ENCODE measurements at regions not wholly inside any gene's neighbourhood (a gene's known extent, or its start where the extent isn't known, plus 50 kb on each side); places are given as distances from the start of the nearest gene placed in this dataset.

GRCh38 chr5:105952875-105953274, 1717.9 kb downstream of the EFNA5 start:
- DNase-seq = no peak

- DNase-seq = no peak
Observed at GRCh38 chr5:105947461-105947860, 1723.3 kb downstream of the EFNA5 start.

- no peak for DNase-seq
Observed at GRCh38 chr5:105945203-105945972, 1725.3 kb downstream of the EFNA5 start.

GRCh38 chr5:105940181-105940580, 1730.6 kb downstream of the EFNA5 start:
- no peak for DNase-seq

GRCh38 chr5:105934171-105934570, 1736.6 kb downstream of the EFNA5 start:
- DNase-seq = no peak

- DNase-seq = no peak
Observed at GRCh38 chr5:105931881-105932421, 1738.8 kb downstream of the EFNA5 start.

GRCh38 chr5:105929858-105930257, 1740.9 kb downstream of the EFNA5 start:
- DNase-seq = no peak

GRCh38 chr5:105924366-105924765, 1746.4 kb downstream of the EFNA5 start:
- DNase-seq = no peak

GRCh38 chr5:105922574-105922973, 1748.2 kb downstream of the EFNA5 start:
- no peak for DNase-seq

- DNase-seq = no peak
Observed at GRCh38 chr5:105922080-105922479, 1748.7 kb downstream of the EFNA5 start.

GRCh38 chr5:105917189-105917588, 1753.5 kb downstream of the EFNA5 start:
- no peak for DNase-seq

GRCh38 chr5:105907016-105907415, 1763.7 kb downstream of the EFNA5 start:
- DNase-seq = no peak

GRCh38 chr5:105905392-105905791, 1765.3 kb downstream of the EFNA5 start:
- DNase-seq = no peak

- DNase-seq = no peak
Observed at GRCh38 chr5:105903069-105903468, 1767.7 kb downstream of the EFNA5 start.

- no peak for DNase-seq
Observed at GRCh38 chr5:105899726-105900125, 1771.0 kb downstream of the EFNA5 start.

- DNase-seq = no peak
Observed at GRCh38 chr5:105898183-105898582, 1772.6 kb downstream of the EFNA5 start.

- no peak for DNase-seq
Observed at GRCh38 chr5:105885266-105885665, 1785.5 kb downstream of the EFNA5 start.

GRCh38 chr5:105882956-105883481, 1787.7 kb downstream of the EFNA5 start:
- no peak for DNase-seq

- DNase-seq = no peak
Observed at GRCh38 chr5:105878402-105878801, 1792.3 kb downstream of the EFNA5 start.

GRCh38 chr5:105877592-105877991, 1793.1 kb downstream of the EFNA5 start:
- no peak for DNase-seq

- DNase-seq = no peak
Observed at GRCh38 chr5:105874316-105874715, 1796.4 kb downstream of the EFNA5 start.

GRCh38 chr5:105872569-105873270, 1798.0 kb downstream of the EFNA5 start:
- DNase-seq = no peak

- no peak for DNase-seq
Observed at GRCh38 chr5:105868038-105868780, 1802.5 kb downstream of the EFNA5 start.
